Activated CD8-positive, alpha-beta memory T cell treated with anti-CD3 and anti-CD28 coated beads, Interleukin-2, amount 10 ng/mL, durations not matched to agents 7 days and 5 days (primary cell): ENCODE measurements at regions not wholly inside any gene's neighbourhood (a gene's known extent, or its start where the extent isn't known, plus 50 kb on each side); places are given as distances from the start of the nearest gene placed in this dataset.
A peak's percentile ranks its signal among the peaks of the same experiment; 100 is the strongest.
"Not testable (repeated sequence)": the region's sequence is repeated elsewhere in the genome, so short reads cannot be mapped to it uniquely, and the experiment has no call there.

ENCODE experiments used
- ATAC-seq: fragments of 150-1000 bp; cut with Tn5 transposase; one replicate; pipeline ENCODE4 v1.10.0; 2021; ENCODE audit warnings: moderate library complexity
- CTCF ChIA-PET: fragments of 350-600 bp; sonication (Branson Sonifier 250); formaldehyde crosslinking; loops from one replicate; lab custom pipeline; 2021; ENCODE audit warnings: antibody characterized with exemption; lab: Charles Lee
- DNase-seq: peaks from one replicate; pipeline ENCODE4 v3.0.0-alpha.2; 2020
- H3K27ac Mint-ChIP-seq: one replicate; pipeline ENCODE4 v1.8.0; 2021; ENCODE audit warnings: mild to moderate bottlenecking, mixed read lengths
- H3K27me3 Mint-ChIP-seq: one replicate; pipeline ENCODE4 v1.8.0; 2021; ENCODE audit warnings: mixed read lengths
- H3K36me3 Mint-ChIP-seq: one replicate; pipeline ENCODE4 v1.8.0; 2021; ENCODE audit warnings: mild to moderate bottlenecking, mixed read lengths
- H3K4me1 Mint-ChIP-seq: one replicate; pipeline ENCODE4 v1.8.0; 2021; ENCODE audit warnings: mixed read lengths
- H3K4me3 Mint-ChIP-seq: one replicate; pipeline ENCODE4 v1.8.0; 2021; ENCODE audit warnings: mild to moderate bottlenecking, moderate library complexity, mixed read lengths
- H3K9me3 Mint-ChIP-seq: one replicate; pipeline ENCODE4 v1.8.0; 2022; ENCODE audit warnings: low read depth, mixed read lengths

DNA sequence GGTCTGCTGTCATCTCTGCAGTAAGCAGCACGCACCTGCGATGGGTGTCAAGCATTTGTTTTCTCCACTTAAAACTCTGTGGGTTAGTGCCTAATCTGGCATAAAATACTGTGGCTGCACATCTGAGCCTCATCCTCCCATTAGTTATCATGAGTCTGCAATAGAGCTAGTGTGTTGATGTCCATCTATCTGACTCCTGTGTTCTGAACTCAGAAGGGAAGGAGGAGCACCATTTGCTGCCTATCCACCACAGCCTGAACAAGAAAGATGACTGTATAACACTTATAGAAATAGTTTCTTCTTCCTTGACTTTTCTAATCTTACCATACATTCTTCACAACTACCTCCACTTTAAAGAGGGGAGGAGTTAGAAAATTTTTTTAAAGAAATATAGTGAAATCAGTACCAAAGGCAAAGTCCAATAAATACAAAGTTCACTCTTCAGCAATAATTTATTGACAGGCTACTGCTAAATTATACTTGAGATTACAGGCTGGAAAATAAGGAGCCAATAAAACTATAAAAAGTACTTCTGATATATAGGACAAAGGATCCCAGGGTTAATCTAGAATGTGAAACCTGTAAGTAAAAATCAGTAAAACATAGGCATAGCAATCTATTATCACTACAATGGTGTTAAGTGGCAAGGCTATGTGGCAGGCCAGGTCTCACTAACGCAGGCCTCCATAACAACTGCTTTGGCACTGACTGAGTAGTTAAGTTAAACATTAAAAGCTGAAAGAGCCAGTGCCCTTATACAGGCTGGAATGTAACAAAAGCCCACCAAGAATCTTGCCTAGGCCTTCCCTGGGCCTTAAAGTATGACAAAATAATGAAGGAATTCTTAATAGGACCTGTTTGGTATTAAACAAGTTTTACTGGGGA, 70.2 kb downstream of the LGALS9C start:
- H3K27ac Mint-ChIP-seq, CTCF ChIA-PET, ATAC-seq, H3K4me1 Mint-ChIP-seq, H3K36me3 Mint-ChIP-seq, H3K9me3 Mint-ChIP-seq, DNase-seq, H3K27me3 Mint-ChIP-seq, H3K4me3 Mint-ChIP-seq: not testable (repeated sequence)

DNA sequence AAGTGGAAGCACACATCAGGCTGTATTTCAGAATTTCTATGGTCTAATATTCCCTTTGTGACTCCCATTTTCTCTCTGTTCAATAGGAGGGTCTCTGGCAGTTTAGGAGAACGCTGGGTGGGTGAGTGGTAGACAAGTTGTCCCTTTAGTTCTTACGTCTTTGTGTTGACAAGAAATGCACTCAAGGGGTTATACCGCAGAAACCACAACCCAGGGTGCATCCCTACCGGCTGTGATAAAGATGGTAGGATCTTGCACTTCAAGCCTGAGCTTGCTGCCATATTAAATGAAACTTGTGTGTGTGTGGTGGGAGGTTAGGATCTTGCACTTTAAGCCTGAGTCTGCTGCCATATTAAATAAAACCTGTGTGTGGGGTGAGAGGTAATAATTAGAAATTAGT, 80.5 kb downstream of the LGALS9C start:
- H3K4me3 Mint-ChIP-seq, H3K27me3 Mint-ChIP-seq, H3K27ac Mint-ChIP-seq, H3K36me3 Mint-ChIP-seq, H3K9me3 Mint-ChIP-seq, CTCF ChIA-PET, ATAC-seq, H3K4me1 Mint-ChIP-seq: not testable (repeated sequence)
- peak; percentile 47 for DNase-seq

DNA sequence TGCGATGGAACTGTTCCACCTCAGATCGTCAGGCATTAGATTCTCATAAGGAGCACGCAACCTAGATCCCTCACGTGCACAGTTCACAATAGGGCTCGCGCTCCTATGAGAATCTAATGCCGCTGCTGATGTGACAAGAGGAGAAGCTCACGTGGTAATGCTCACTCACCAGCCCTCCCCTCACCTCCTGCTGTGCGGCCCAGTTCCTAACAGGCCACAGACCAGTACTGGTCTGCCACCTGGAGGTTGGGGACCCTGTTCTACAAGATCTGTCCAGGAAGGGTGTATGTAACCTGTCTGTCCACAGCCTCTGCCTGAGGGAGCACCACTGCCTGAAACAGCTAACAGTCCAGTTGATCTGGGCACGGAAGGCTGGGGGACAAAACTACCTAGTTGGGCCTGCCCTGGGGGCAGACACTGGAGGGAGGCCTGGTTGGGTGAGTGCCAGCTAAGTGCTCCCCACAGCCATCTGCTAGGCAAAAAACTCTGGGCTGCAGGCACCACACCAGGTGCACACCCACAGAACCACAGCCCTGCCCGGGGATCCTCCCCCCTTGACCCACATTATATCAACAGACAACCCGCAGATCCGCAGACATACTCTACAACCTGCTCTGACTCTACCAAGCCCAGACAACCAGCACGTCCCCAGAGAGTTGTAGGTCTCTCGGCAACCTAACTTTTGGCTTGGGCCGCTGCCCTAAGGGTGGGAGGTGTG, 80.7 kb downstream of the TBC1D28 start:
- H3K27me3 Mint-ChIP-seq, H3K36me3 Mint-ChIP-seq, H3K9me3 Mint-ChIP-seq, CTCF ChIA-PET, H3K4me3 Mint-ChIP-seq, H3K27ac Mint-ChIP-seq: not testable (repeated sequence)
- DNase-seq (peak; percentile 44), ATAC-seq (peak; percentile 77)
- peaks cover 12% of the 10 kb centered on the region for H3K4me1 Mint-ChIP-seq

DNA sequence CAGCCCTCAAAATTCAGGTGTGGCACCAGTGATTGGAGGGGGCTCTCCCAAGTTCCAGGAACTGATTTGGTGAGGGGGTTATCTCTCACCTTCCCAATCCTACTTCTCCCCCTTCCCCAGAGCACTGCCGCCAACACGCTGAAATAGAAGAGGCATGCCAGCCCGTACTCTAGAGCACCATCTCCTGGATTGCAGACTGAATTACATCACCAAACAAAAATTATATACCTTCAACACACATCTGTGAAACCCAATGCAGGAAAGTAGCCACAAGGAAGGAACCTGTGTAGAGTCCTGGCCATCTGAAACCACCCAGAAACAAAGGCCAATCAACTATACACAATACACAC, 80.1 kb downstream of the TBC1D28 start:
- H3K9me3 Mint-ChIP-seq, H3K36me3 Mint-ChIP-seq, H3K27me3 Mint-ChIP-seq, CTCF ChIA-PET, H3K27ac Mint-ChIP-seq: not testable (repeated sequence)
- Mint-ChIP-seq H3K4me3 (peak overlapping the region; percentile 1), H3K4me1 (peaks cover 12% of the 10 kb centered on the region)
- peak; percentile 78 for ATAC-seq
- DNase-seq, result peak; percentile 43

DNA sequence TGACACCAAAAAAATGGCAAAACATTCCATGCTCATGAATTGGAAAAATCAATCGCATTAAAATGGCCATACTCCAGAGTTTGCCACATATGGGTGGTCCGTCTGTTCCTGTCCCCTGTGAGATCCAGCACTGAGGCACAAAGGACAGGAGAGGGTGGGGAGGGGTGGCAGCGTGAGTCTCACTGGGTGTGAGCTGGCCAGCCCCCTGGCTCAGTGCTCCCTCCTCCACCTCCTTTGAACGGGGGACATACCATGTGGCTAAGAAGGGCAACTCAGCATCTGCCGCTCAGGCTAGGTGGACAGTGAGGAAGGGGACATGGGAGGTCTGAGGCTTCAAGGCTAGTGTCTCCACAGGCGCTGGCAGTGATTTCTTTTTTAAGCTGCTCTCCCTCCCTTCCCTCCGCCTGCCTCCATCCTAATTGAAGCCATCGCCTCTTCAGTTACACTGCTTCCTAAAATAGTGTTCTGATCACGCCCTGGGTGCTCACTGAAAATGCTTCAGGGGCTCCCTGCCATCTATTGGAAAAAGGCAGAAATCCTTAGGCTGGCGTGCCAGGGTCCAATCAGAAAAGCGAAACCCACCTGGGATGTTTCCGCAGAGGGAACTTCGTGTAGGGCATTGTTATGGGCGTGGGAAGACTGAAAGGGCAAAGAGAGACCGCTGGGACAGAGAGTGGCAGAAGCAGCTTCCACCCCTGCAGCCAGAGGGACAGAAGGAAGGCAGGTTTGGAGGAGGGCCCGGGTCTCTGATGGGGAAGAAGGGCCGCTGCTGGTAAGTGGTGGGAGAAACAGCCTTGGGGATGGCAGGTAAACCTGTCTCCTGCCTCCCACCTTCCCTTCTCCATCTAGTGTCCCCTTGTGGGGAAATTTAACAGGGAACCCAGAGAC, 75.8 kb downstream of the TBC1D28 start:
- H3K4me3 Mint-ChIP-seq, ATAC-seq, DNase-seq, H3K9me3 Mint-ChIP-seq, H3K27me3 Mint-ChIP-seq, H3K27ac Mint-ChIP-seq, H3K36me3 Mint-ChIP-seq, CTCF ChIA-PET: not testable (repeated sequence)
- H3K4me1 Mint-ChIP-seq, result peaks cover 10% of the 10 kb centered on the region

DNA sequence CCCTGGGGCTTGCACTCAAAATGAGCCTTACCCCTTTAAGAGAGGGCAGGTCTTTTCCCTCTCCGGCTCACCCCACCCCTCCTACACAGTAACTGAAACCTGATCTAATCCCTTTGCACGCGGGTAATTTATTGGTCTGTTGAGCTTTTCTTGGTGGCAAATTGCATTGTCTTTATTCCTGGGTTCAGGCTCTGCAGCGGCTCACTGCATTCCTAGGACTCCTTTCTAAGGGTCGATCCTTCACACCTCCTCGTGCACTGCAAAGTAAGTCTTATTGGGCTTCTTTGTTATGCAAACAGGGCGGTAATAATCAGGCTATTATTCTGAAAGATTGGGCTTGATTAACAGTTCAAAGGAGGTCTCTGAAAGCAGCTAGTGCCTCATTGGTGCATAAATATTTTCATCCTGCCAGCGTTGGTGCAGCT, 74.7 kb downstream of the TBC1D28 start:
- H3K4me1 Mint-ChIP-seq, ATAC-seq, H3K4me3 Mint-ChIP-seq, DNase-seq, H3K27ac Mint-ChIP-seq, H3K36me3 Mint-ChIP-seq, CTCF ChIA-PET, H3K9me3 Mint-ChIP-seq, H3K27me3 Mint-ChIP-seq: not testable (repeated sequence)

DNA sequence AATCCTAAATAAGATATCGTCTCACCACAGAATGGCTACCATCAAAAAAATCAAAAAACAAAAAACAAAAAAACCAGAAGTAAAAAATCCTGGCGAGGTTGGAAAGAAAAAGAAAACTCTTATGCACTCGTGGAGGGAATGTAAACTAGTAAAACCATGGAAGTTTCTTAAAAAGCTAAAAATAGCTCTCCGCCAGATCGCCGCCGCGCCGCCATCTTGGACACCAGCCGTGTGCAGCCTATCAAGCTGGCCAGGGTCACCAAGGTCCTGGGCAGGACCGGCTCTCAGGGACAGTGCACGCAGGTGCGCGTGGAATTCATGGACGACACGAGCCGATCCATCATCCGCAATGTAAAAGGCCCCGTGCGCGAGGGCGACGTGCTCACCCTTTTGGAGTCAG, 71.7 kb downstream of the TBC1D28 start:
- H3K4me1 Mint-ChIP-seq, DNase-seq, ATAC-seq, H3K4me3 Mint-ChIP-seq, H3K27ac Mint-ChIP-seq, CTCF ChIA-PET, H3K9me3 Mint-ChIP-seq, H3K27me3 Mint-ChIP-seq, H3K36me3 Mint-ChIP-seq: not testable (repeated sequence)

DNA sequence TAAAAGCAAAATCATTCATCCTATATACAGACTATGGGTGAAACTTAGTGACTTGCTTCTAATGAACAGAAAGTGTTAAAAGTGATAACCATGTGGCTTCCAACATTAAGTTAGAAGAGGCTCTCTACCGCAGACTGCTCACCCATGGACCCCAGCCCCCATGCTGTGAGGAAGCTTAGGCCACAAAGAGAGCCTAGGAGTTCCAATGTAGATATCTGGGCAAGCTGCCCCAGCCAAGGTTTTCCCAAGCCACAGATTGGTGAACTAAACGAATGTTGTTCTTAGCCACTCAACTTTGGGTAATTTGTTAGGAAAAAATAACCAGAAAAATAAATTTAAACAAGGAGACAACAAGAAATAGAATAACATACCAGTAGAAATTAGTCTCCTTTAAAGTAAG, 70.1 kb downstream of the TBC1D28 start:
- H3K36me3 Mint-ChIP-seq, ATAC-seq, H3K27me3 Mint-ChIP-seq, H3K4me1 Mint-ChIP-seq, H3K9me3 Mint-ChIP-seq, H3K27ac Mint-ChIP-seq, CTCF ChIA-PET, H3K4me3 Mint-ChIP-seq, DNase-seq: not testable (repeated sequence)
